OCI-LY7 (cell line): ENCODE measurements at regions not wholly inside any gene's neighbourhood (a gene's known extent, or its start where the extent isn't known, plus 50 kb on each side); places are given as distances from the start of the nearest gene placed in this dataset.

Experiments
- BruUV-seq: library from RNA; stranded (reverse); fragments of 400-500 nt; replicated peaks from 2 replicates; lab custom pipeline; 2021; lab: Mats Ljungman, UMichigan
- CTCF ChIA-PET: fragments of 300-600 bp; sonication (Branson Sonifier 250); formaldehyde crosslinking; loops from one replicate; lab custom pipeline; 2022; ENCODE audit warnings: antibody characterized with exemption; ENCODE audit not compliant: unreplicated experiment; lab: Charles Lee
- POLR2A ChIA-PET: fragments of 300-600 bp; sonication (Branson Sonifier 250); formaldehyde crosslinking; loops from one replicate; lab custom pipeline; 2022; ENCODE audit warnings: antibody characterized with exemption; lab: Charles Lee
- DNase-seq: peaks from one replicate; pipeline ENCODE4 v3.0.0-alpha.2; 2015; ENCODE audit warnings: low spot score
- H2AFZ ChIP-seq: fragments of 200-600 bp; sonication (generic), shearing (Covaris generic); 2 replicates; pipeline ENCODE4 v1.6.1; 2014; ENCODE audit warnings: mild to moderate bottlenecking, antibody characterized with exemption, low read length, moderate library complexity
- H3K27ac ChIP-seq: fragments of 200-600 bp; sonication (generic); 2 replicates; pipeline ENCODE4 v1.5.1; 2014; ENCODE audit warnings: mixed run types, low read depth, mild to moderate bottlenecking, moderate library complexity, low read length, inconsistent platforms; ENCODE audit not compliant: poor library complexity, severe bottlenecking
- H3K36me3 ChIP-seq: fragments of 200-600 bp; sonication (generic); 2 replicates; pipeline ENCODE4 v1.6.1; 2014; ENCODE audit warnings: mild to moderate bottlenecking, antibody characterized with exemption, low read length, moderate library complexity, mixed read lengths; ENCODE audit not compliant: insufficient read depth
- H3K4me1 ChIP-seq: fragments of 200-600 bp; sonication (generic); 2 replicates; pipeline ENCODE4 v1.5.1; 2014; ENCODE audit warnings: mild to moderate bottlenecking, low read length; ENCODE audit not compliant: insufficient read depth, poor library complexity, severe bottlenecking
- H3K4me2 ChIP-seq: fragments of 200-600 bp; sonication (generic); 2 replicates; pipeline ENCODE4 v1.6.1; 2014; ENCODE audit warnings: mild to moderate bottlenecking, low read length
- H3K4me3 ChIP-seq: fragments of 200-600 bp; sonication (generic); 2 replicates; pipeline ENCODE4 v1.5.1; 2014; ENCODE audit warnings: mild to moderate bottlenecking, low read depth, low read length; ENCODE audit not compliant: poor library complexity, severe bottlenecking
- H3K79me2 ChIP-seq: fragments of 200-600 bp; sonication (generic); 2 replicates; pipeline ENCODE4 v1.6.1; 2016; ENCODE audit warnings: low read depth, mild to moderate bottlenecking, low read length, moderate library complexity, mixed read lengths; ENCODE audit not compliant: insufficient read depth
- H3K9me2 ChIP-seq: fragments of 200-600 bp; sonication (generic); 2 replicates; pipeline ENCODE4 v1.6.1; 2016; ENCODE audit warnings: mild to moderate bottlenecking, low read length, mixed read lengths; ENCODE audit not compliant: insufficient read depth
- H3K9me3 ChIP-seq: fragments of 200-600 bp; sonication (generic); 2 replicates; pipeline ENCODE4 v1.6.1; 2014; ENCODE audit warnings: mild to moderate bottlenecking, mixed run types, low read length, mixed read lengths
- H4K20me1 ChIP-seq: fragments of 200-600 bp; sonication (generic); 2 replicates; pipeline ENCODE4 v1.6.1; 2014; ENCODE audit warnings: mild to moderate bottlenecking, antibody characterized with exemption, low read length, moderate library complexity, mixed read lengths; ENCODE audit not compliant: insufficient read depth
- CTCF ChIP-seq: fragments of 200-600 bp; sonication (generic); conservative IDR thresholded peaks from 2 replicates; pipeline ENCODE4 v1.5.1; 2014; ENCODE audit warnings: mild to moderate bottlenecking, antibody characterized with exemption, low read length, moderate library complexity, mixed read lengths
- EZH2phosphoT487 ChIP-seq: fragments of 200-600 bp; sonication (generic); IDR thresholded peaks from 2 replicates; pipeline ENCODE4 v1.6.1; 2018; ENCODE audit warnings: low read depth, borderline replicate concordance, mild to moderate bottlenecking, mixed run types, antibody characterized with exemption, low read length, moderate library complexity, mixed read lengths
- intact Hi-C: fragments of 100-400 bp; cut with micrococcal nuclease; formaldehyde crosslinking; loops from one replicate; pipeline ENCODE4 v1.10.0; 2022; ENCODE audit not compliant: unreplicated experiment

GRCh38 chrX:116246261-116246660 lies 75.7 kb downstream of the AGTR2 start:
- no peak overlapping the region for H2AFZ ChIP-seq
- H3K4me2 ChIP-seq, result no peak overlapping the region
- CTCF ChIA-PET, result no interaction called here

GRCh38 chrX:116267511-116268040 lies 97.0 kb downstream of the AGTR2 start:
- DNase-seq, result no peak
- no TSS peak for BruUV-seq
- Histone ChIP-seq H3K9me3 (no peaks in the 10 kb centered on the region), H3K4me2 (no peak overlapping the region), H3K4me3 (no peak overlapping the region), H3K9me2 (no peaks in the 10 kb centered on the region), H3K36me3 (no peaks in the 10 kb centered on the region), H3K27ac (no peak overlapping the region), H2AFZ (no peak overlapping the region), H3K79me2 (no peaks in the 10 kb centered on the region), H3K4me1 (no peaks in the 10 kb centered on the region), H4K20me1 (no peaks in the 10 kb centered on the region; the same call in 1 of the 2 replicates)
- CTCF ChIA-PET, result no interaction called here
- POLR2A ChIA-PET, result no interaction called here
- no peak for TF ChIP-seq EZH2phosphoT487
- TF ChIP-seq CTCF, result no peak
- intact Hi-C loops, result no loop called here

More at GRCh38 chrX:116246261-116246660, 75.7 kb downstream of the AGTR2 start:
- Histone ChIP-seq H4K20me1 (no peaks in the 10 kb centered on the region), H3K4me3 (no peak overlapping the region), H3K9me3 (no peaks in the 10 kb centered on the region), H3K9me2 (no peaks in the 10 kb centered on the region), H3K27ac (no peak overlapping the region), H3K4me1 (no peaks in the 10 kb centered on the region), H3K36me3 (no peaks in the 10 kb centered on the region), H3K79me2 (no peaks in the 10 kb centered on the region)
- BruUV-seq, result no TSS peak
- intact Hi-C loops, result no loop called here
- POLR2A ChIA-PET, result no interaction called here
- no peak for DNase-seq
- no peak for TF ChIP-seq EZH2phosphoT487
- TF ChIP-seq CTCF, result no peak

- H2AFZ ChIP-seq, result no peak overlapping the region
- ChIA-PET POLR2A (interaction anchor here (0.7 kb wide), 1 partner anchor 123 kb away, joined by 3 read pairs; no protein-coding TSS in a partner anchor), CTCF (no interaction called here)
- intact Hi-C loops, result no loop called here
- DNase-seq, result no peak
- no peak overlapping the region for H3K4me2 ChIP-seq
- H3K79me2 ChIP-seq, result no peaks in the 10 kb centered on the region
- no peaks in the 10 kb centered on the region for H3K36me3 ChIP-seq
- BruUV-seq, result no TSS peak
- no peaks in the 10 kb centered on the region for H3K9me3 ChIP-seq
- no peaks in the 10 kb centered on the region for H3K4me1 ChIP-seq
- H3K27ac ChIP-seq, result no peak overlapping the region
- TF ChIP-seq EZH2phosphoT487 (no peak), CTCF (no peak)
- H3K4me3 ChIP-seq, result no peak overlapping the region
- no peaks in the 10 kb centered on the region for H4K20me1 ChIP-seq
- H3K9me2 ChIP-seq, result no peaks in the 10 kb centered on the region
Measured at GRCh38 chrX:116272322-116272721, 101.8 kb downstream of the AGTR2 start.
